H1 (cell line): ENCODE measurements at regions not wholly inside any gene's neighbourhood (a gene's known extent, or its start where the extent isn't known, plus 50 kb on each side); places are given as distances from the start of the nearest gene placed in this dataset.

Source experiments
- ATF2 ChIP-seq: IDR thresholded peaks from 2 replicates; pipeline ENCODE4 v1.6.1; 2012; ENCODE audit warnings: low read length, inconsistent platforms
- CTCF ChIP-seq, 3 experiments: IDR thresholded peaks; 1 replicate in 2 of 3; 2 replicates in 1 of 3; pipeline versions ENCODE4 v1.5.1 to v1.6.1; 2011; ENCODE audit warnings: low read length in 3 of 3, mild to moderate bottlenecking in 3 of 3, inconsistent platforms in 2 of 3, low read depth in 1 of 3, moderate library complexity in 1 of 3; ENCODE audit not compliant: insufficient read depth in 1 of 3; ENCODE audit errors: control extremely low read depth in 1 of 3
- EP300 ChIP-seq, 2 experiments: IDR thresholded peaks; 1 replicate in 1 of 2; 2 replicates in 1 of 2; pipeline ENCODE4 v1.6.1; 2011 to 2012; ENCODE audit warnings: low read depth in 2 of 2, low read length in 2 of 2, mild to moderate bottlenecking in 2 of 2, borderline replicate concordance in 1 of 2, inconsistent platforms in 1 of 2, moderate library complexity in 1 of 2
- EZH2 ChIP-seq: fragments of 200-600 bp; sonication (generic); IDR thresholded peaks from 2 replicates; pipeline ENCODE4 v1.7.1; 2012; ENCODE audit warnings: low read depth, mild to moderate bottlenecking, moderate library complexity, low read length, inconsistent platforms; ENCODE audit not compliant: severe bottlenecking
- HDAC2 ChIP-seq, 2 experiments: fragments of 300-600 bp in 1 of 2; sonication (generic) in 1 of 2; IDR thresholded peaks; 2 replicates each; pipeline ENCODE4 v1.6.1; 2011 to 2012; ENCODE audit warnings: low read depth in 2 of 2, low read length in 2 of 2, mild to moderate bottlenecking in 2 of 2, moderate library complexity in 2 of 2, borderline replicate concordance in 1 of 2, inconsistent platforms in 1 of 2
- JUND ChIP-seq: IDR thresholded peaks from 2 replicates; pipeline ENCODE4 v1.6.1; 2011; ENCODE audit warnings: mild to moderate bottlenecking, improper control_type of control experiment, low read length
- KDM1A ChIP-seq: fragments of 200-600, 300-600 bp; sonication (generic); IDR thresholded peaks from 2 replicates; pipeline ENCODE4 v1.7.1; 2016; ENCODE audit warnings: mild to moderate bottlenecking, low read length, borderline replicate concordance
- POLR2A ChIP-seq, 2 experiments: IDR thresholded peaks; 1 replicate in 1 of 2; 2 replicates in 1 of 2; pipeline ENCODE4 v1.6.1; 2011; ENCODE audit warnings: low read depth in 2 of 2, low read length in 2 of 2, mild to moderate bottlenecking in 2 of 2; ENCODE audit errors: control extremely low read depth in 1 of 2
- POLR2AphosphoS5 ChIP-seq: IDR thresholded peaks from 2 replicates; pipeline ENCODE4 v1.6.1; 2011; ENCODE audit warnings: low read depth, low read length
- POU5F1 ChIP-seq: IDR thresholded peaks from 2 replicates; pipeline ENCODE4 v1.6.1; 2011; ENCODE audit warnings: low read depth, mild to moderate bottlenecking, low read length, moderate library complexity
- RAD21 ChIP-seq, 2 experiments: IDR thresholded peaks in 1 of 2; conservative IDR thresholded peaks in 1 of 2; 2 replicates each; pipeline ENCODE4 v1.6.1; 2011; ENCODE audit warnings: low read depth in 2 of 2, low read length in 2 of 2, improper control_type of control experiment in 1 of 2, inconsistent platforms in 1 of 2, mild to moderate bottlenecking in 1 of 2, moderate library complexity in 1 of 2
- SP1 ChIP-seq: IDR thresholded peaks from 2 replicates; pipeline ENCODE4 v1.6.1; 2011; ENCODE audit warnings: low read depth, low read length
- SP2 ChIP-seq: IDR thresholded peaks from 2 replicates; pipeline ENCODE4 v1.6.1; 2012; ENCODE audit warnings: mild to moderate bottlenecking, low read length, inconsistent platforms
- YY1 ChIP-seq: IDR thresholded peaks from 2 replicates; pipeline ENCODE4 v1.6.1; 2011; ENCODE audit warnings: low read depth, mild to moderate bottlenecking, low read length

DNA sequence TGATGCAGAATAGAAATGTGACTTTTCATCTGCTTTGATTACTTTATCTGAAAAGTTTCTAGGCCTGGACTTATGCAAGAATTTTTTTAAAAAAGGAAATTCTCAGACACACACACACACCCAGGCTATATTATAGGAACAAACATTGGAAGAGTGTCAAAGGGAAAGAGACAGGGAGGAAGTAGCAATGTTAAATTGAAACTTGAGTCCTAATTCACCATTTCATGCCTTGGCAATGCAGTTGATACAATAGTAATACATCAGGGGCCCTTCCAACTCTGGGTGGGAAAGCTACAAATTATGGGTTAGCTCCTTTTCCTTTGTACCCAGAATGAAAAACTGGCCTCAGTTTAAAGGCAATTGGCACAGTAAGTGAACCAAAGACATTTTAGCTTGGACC is 258.0 kb upstream of the LYZL1 start:
- TF ChIP-seq CTCF (IDR thresholded peaks at IDR 0.05; ENCODE audit: control extremely low read depth in 1 of 3, insufficient read depth in 1 of 3, low read depth in 1 of 3, low read length in 3 of 3), result no peak
- no peak for TF ChIP-seq SP2
- no peak for TF ChIP-seq POU5F1
- TF ChIP-seq SP1, result no peak
- TF ChIP-seq KDM1A, result no peak
- TF ChIP-seq RAD21 (IDR thresholded peaks at IDR 0.05 in 1 of 2, conservative IDR thresholded peaks at IDR 0.05 in 1 of 2; ENCODE audit: low read depth in 2 of 2, low read length in 2 of 2), result no peak
- TF ChIP-seq ATF2, result no peak
- TF ChIP-seq POLR2A (IDR thresholded peaks at IDR 0.05; ENCODE audit: control extremely low read depth in 1 of 2, low read depth in 2 of 2, low read length in 2 of 2), result no peak
- no peak for TF ChIP-seq POLR2AphosphoS5
- TF ChIP-seq EZH2, result no peak
- no peak for TF ChIP-seq EP300 (IDR thresholded peaks at IDR 0.05; ENCODE audit: borderline replicate concordance in 1 of 2, low read depth in 2 of 2, low read length in 2 of 2)
- no peak for TF ChIP-seq YY1
- TF ChIP-seq JUND, result no peak
- no peak for TF ChIP-seq HDAC2 (IDR thresholded peaks at IDR 0.05; ENCODE audit: borderline replicate concordance in 1 of 2, low read depth in 2 of 2, low read length in 2 of 2)
